Neural progenitor cell (in vitro differentiated cells): ENCODE measurements at regions not wholly inside any gene's neighbourhood (a gene's known extent, or its start where the extent isn't known, plus 50 kb on each side); places are given as distances from the start of the nearest gene placed in this dataset.

Source experiments
- DNase-seq: peaks from one replicate; pipeline ENCODE4 v3.0.0-alpha.2; 2016; ENCODE audit warnings: low spot score
- H2AFZ ChIP-seq: fragments of 200-600 bp; sonication (generic); replicated peaks from 2 replicates; pipeline ENCODE4 v1.6.1; 2016; ENCODE audit warnings: antibody characterized with exemption
- H3F3A ChIP-seq: fragments of 200-600 bp; sonication (generic); 2 replicates; pipeline ENCODE4 v1.6.1; 2016; ENCODE audit warnings: antibody characterized with exemption, low read depth
- H3K27ac ChIP-seq: fragments of 200-600 bp; sonication (generic); 2 replicates; pipeline ENCODE4 v1.5.1; 2016; ENCODE audit warnings: mild to moderate bottlenecking
- H3K27me3 ChIP-seq: fragments of 200-600 bp; sonication (generic); 2 replicates; pipeline ENCODE4 v1.6.1; 2016; ENCODE audit warnings: mild to moderate bottlenecking, moderate library complexity
- H3K36me3 ChIP-seq: fragments of 200-600 bp; sonication (generic); 2 replicates; pipeline ENCODE4 v1.5.1; 2016
- H3K4me1 ChIP-seq: fragments of 200-600 bp; sonication (generic); 2 replicates; pipeline ENCODE4 v1.6.1; 2016; ENCODE audit warnings: mixed run types
- H3K4me2 ChIP-seq: fragments of 200-600 bp; sonication (generic); 2 replicates; pipeline ENCODE4 v1.6.1; 2016
- H3K4me3 ChIP-seq: fragments of 200-600 bp; sonication (generic); 2 replicates; pipeline ENCODE4 v1.5.1; 2016
- H3K79me2 ChIP-seq: fragments of 200-600 bp; sonication (generic); 2 replicates; pipeline ENCODE4 v1.6.1; 2016; ENCODE audit warnings: low read depth
- H3K9ac ChIP-seq: fragments of 200-600 bp; sonication (generic); 2 replicates; pipeline ENCODE4 v1.6.1; 2016
- H3K9me3 ChIP-seq: fragments of 200-600 bp; sonication (generic); 2 replicates; pipeline ENCODE4 v1.5.1; 2016; ENCODE audit warnings: low read depth
- H4K20me1 ChIP-seq: fragments of 200-600 bp; sonication (generic); 2 replicates; pipeline ENCODE4 v1.6.1; 2016; ENCODE audit warnings: low read depth
- H3K27ac Mint-ChIP-seq: 3 replicates; pipeline ENCODE4 v1.8.0; 2021; ENCODE audit warnings: mixed read lengths
- H3K27me3 Mint-ChIP-seq: 2 replicates; pipeline ENCODE4 v1.8.0; 2022; ENCODE audit warnings: low read depth, mild to moderate bottlenecking, inconsistent platforms, moderate library complexity, mixed read lengths; ENCODE audit not compliant: insufficient read depth
- H3K36me3 Mint-ChIP-seq: 3 replicates; pipeline ENCODE4 v1.8.0; 2021; ENCODE audit warnings: mixed read lengths
- H3K4me1 Mint-ChIP-seq: 3 replicates; pipeline ENCODE4 v1.8.0; 2021; ENCODE audit warnings: mixed read lengths
- H3K4me3 Mint-ChIP-seq: 3 replicates; pipeline ENCODE4 v1.8.0; 2021; ENCODE audit warnings: mild to moderate bottlenecking, moderate library complexity, mixed read lengths
- H3K9me3 Mint-ChIP-seq: 3 replicates; pipeline ENCODE4 v1.8.0; 2020; ENCODE audit warnings: mixed read lengths
- CTCF ChIP-seq: fragments of 200-600 bp; sonication (generic); IDR thresholded peaks from 2 replicates; pipeline ENCODE4 v1.5.1; 2017; ENCODE audit warnings: antibody characterized with exemption, mild to moderate bottlenecking
- EZH2 ChIP-seq: fragments of 200-600 bp; sonication (generic); IDR thresholded peaks from 2 replicates; pipeline ENCODE4 v1.6.1; 2017; ENCODE audit warnings: antibody characterized with exemption, mild to moderate bottlenecking, moderate library complexity
- EZH2phosphoT487 ChIP-seq: fragments of 200-600 bp; sonication (generic); IDR thresholded peaks from 2 replicates; pipeline ENCODE4 v1.6.1; 2017; ENCODE audit warnings: antibody characterized with exemption

GRCh38 chr22:48672387-48672786 lies 1155.3 kb downstream of the BRD1 start:
- H2AFZ ChIP-seq: no peak overlapping the region
- no peak overlapping the region for H3K4me2 ChIP-seq
- no peaks in the 10 kb centered on the region for H3K27me3 ChIP-seq
- no peaks in the 10 kb centered on the region for H3K36me3 ChIP-seq
- no peaks in the 10 kb centered on the region for H4K20me1 ChIP-seq
- Mint-ChIP-seq H3K9me3 (peaks cover 22% of the 10 kb centered on the region), H3K27ac (no peak overlapping the region), H3K36me3 (peaks cover 12% of the 10 kb centered on the region), H3K4me3 (no peak overlapping the region), H3K4me1 (no peaks in the 10 kb centered on the region), H3K27me3 (peaks cover 4% of the 10 kb centered on the region)
- no peak overlapping the region for H3K27ac ChIP-seq
- H3K4me1 ChIP-seq: no peaks in the 10 kb centered on the region
- DNase-seq: no peak
- H3K9me3 ChIP-seq: no peaks in the 10 kb centered on the region
- TF ChIP-seq EZH2: no peak
- no peaks in the 10 kb centered on the region for H3F3A ChIP-seq
- H3K9ac ChIP-seq: no peak overlapping the region
- no peaks in the 10 kb centered on the region for H3K79me2 ChIP-seq
- H3K4me3 ChIP-seq: no peak overlapping the region

- Histone ChIP-seq H3F3A (no peaks in the 10 kb centered on the region), H3K9me3 (no peaks in the 10 kb centered on the region), H3K4me1 (no peaks in the 10 kb centered on the region), H4K20me1 (no peaks in the 10 kb centered on the region), H3K27me3 (no peaks in the 10 kb centered on the region), H3K79me2 (no peaks in the 10 kb centered on the region), H3K36me3 (no peaks in the 10 kb centered on the region), H3K9ac (no peak overlapping the region), H2AFZ (no peak overlapping the region), H3K4me3 (no peak overlapping the region), H3K27ac (no peak overlapping the region), H3K4me2 (no peak overlapping the region)
- no peaks in the 10 kb centered on the region for H3K4me1 Mint-ChIP-seq
- TF ChIP-seq EZH2 (no peak), CTCF (no peak), EZH2phosphoT487 (no peak)
- H3K27ac Mint-ChIP-seq: no peak overlapping the region
- peaks cover 4% of the 10 kb centered on the region for H3K27me3 Mint-ChIP-seq
- no peak for DNase-seq
- peaks cover 12% of the 10 kb centered on the region for H3K36me3 Mint-ChIP-seq
- no peak overlapping the region for H3K4me3 Mint-ChIP-seq
- H3K9me3 Mint-ChIP-seq: peaks cover 25% of the 10 kb centered on the region
Measured at GRCh38 chr22:48670731-48671130, 1156.9 kb downstream of the BRD1 start.

GRCh38 chr22:48669986-48670716 lies 1157.5 kb downstream of the BRD1 start:
- Histone ChIP-seq H3K9ac (no peak overlapping the region), H2AFZ (no peak overlapping the region), H4K20me1 (no peaks in the 10 kb centered on the region), H3K4me3 (no peak overlapping the region), H3K27ac (no peak overlapping the region), H3K79me2 (no peaks in the 10 kb centered on the region), H3K4me1 (no peaks in the 10 kb centered on the region), H3K9me3 (no peaks in the 10 kb centered on the region), H3K4me2 (no peak overlapping the region), H3K27me3 (no peaks in the 10 kb centered on the region), H3K36me3 (no peaks in the 10 kb centered on the region), H3F3A (no peaks in the 10 kb centered on the region)
- no peak for TF ChIP-seq EZH2phosphoT487
- no peak for TF ChIP-seq EZH2
- TF ChIP-seq CTCF: no peak
- DNase-seq: no peak
- Mint-ChIP-seq H3K4me1 (no peaks in the 10 kb centered on the region), H3K27ac (no peak overlapping the region), H3K4me3 (no peak overlapping the region), H3K9me3 (peaks cover 28% of the 10 kb centered on the region), H3K36me3 (peaks cover 16% of the 10 kb centered on the region), H3K27me3 (peaks cover 4% of the 10 kb centered on the region)

GRCh38 chr22:48669226-48669625 lies 1158.4 kb downstream of the BRD1 start:
- TF ChIP-seq EZH2phosphoT487 (no peak), CTCF (no peak), EZH2 (no peak)
- Histone ChIP-seq H3K4me1 (no peaks in the 10 kb centered on the region), H4K20me1 (no peaks in the 10 kb centered on the region), H3K4me2 (no peak overlapping the region), H3K4me3 (no peak overlapping the region), H3K79me2 (no peaks in the 10 kb centered on the region), H3K27me3 (no peaks in the 10 kb centered on the region), H3K36me3 (no peaks in the 10 kb centered on the region), H3K9ac (no peak overlapping the region), H3F3A (no peaks in the 10 kb centered on the region), H3K27ac (no peak overlapping the region), H2AFZ (no peak overlapping the region), H3K9me3 (no peaks in the 10 kb centered on the region)
- H3K27me3 Mint-ChIP-seq: peaks cover 4% of the 10 kb centered on the region
- no peaks in the 10 kb centered on the region for H3K4me1 Mint-ChIP-seq
- H3K27ac Mint-ChIP-seq: no peak overlapping the region
- DNase-seq: no peak
- H3K9me3 Mint-ChIP-seq: peaks cover 34% of the 10 kb centered on the region
- peaks cover 24% of the 10 kb centered on the region for H3K36me3 Mint-ChIP-seq
- H3K4me3 Mint-ChIP-seq: no peak overlapping the region
